Activated CD4-positive, alpha-beta T cell treated with anti-CD3 and anti-CD28 coated beads, Interleukin-2, amount 50 U/mL, for 48 hours (primary cell): ENCODE measurements at regions not wholly inside any gene's neighbourhood (a gene's known extent, or its start where the extent isn't known, plus 50 kb on each side); places are given as distances from the start of the nearest gene placed in this dataset.

Experiments used
- DNase-seq, 2 experiments: peaks; one replicate each; pipeline ENCODE4 v3.0.0-alpha.2; 2020

- no peak for DNase-seq
Observed at GRCh38 chr2:128768041-128768440, 449.4 kb upstream of the HS6ST1 start.

- no peak for DNase-seq
Observed at GRCh38 chr2:128769457-128770142, 450.9 kb upstream of the HS6ST1 start.

GRCh38 chr2:128770143-128771085, 451.7 kb upstream of the HS6ST1 start:
- no peak for DNase-seq

GRCh38 chr2:128771401-128771800, 452.7 kb upstream of the HS6ST1 start:
- no peak for DNase-seq

- no peak for DNase-seq
Observed at GRCh38 chr2:128772671-128773070, 454.0 kb upstream of the HS6ST1 start.

DNA sequence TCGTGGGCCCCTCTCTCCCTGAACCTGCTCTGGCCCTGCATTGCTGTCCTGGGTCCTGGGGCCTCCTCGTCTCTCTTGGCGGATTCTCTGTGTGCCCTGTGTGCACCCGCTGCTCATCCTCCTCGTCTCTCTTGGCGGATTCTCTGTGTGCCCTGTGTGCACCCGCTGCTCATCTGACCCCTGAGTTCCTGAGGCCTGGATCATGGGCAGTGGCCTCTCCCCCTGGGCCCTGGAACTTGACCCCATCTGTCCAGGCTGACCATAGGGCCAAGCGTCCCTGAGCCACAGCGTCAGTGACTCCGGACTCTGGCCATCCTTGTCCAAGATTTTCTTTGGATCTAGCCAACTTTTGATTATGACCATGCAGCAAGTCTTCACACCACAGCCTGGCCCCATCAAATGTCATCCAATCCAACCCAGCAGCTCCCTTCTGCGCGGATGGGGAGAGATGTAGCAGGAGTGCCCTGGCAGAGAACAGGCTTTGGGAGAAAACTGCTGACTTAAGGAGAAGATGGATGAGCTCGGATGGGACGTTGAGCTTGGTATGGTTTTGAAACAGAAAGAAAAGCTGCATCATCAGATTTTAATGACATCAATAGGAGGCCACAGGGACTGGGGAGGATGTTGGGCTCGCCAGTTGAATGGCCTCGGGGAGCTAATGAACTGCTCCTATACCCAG, 455.1 kb upstream of the HS6ST1 start:
- DNase-seq: no peak

DNA sequence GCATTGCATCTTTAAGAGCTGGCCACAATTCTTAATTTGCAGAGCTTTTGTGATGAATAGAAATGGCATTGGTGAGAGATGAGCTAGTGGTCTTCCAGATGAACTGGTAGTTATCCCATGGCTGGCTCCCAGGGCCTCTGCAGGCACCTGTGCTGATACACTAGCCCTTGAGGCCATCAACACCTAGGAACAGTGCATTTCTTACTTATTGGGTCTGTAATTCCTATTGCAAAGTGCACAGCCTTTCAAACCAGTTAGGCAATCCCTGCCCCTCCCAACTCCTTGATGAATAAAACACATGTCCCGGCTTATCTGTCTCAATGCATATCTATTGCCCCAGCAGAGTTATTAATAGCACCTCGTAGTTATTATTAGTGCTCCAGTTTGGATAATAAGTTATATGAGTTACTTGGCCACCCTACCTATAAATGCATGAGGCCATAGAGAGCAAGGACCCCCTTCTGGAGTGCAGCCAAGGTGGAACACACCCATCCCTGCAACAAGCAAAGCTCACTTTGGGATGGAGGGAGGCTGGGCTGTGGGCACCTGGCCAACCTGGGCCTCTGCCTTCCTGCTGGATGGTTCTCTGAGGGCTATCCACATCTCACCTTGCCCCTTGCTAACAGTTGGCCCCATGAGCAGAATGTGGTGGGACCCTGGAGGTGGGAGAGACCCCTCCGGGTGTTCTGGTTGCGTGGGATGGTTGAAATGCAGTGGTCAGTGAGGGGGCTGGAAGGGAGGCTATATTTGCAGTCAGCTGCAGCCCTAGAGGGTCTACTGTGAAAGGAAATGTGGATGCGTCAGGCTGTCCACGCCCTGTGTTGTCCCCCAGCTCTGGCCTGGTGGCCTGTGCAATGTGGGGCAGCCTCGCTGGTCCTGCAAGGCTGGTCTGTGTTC, 455.9 kb upstream of the HS6ST1 start:
- no peak for DNase-seq

GRCh38 chr2:128775217-128775913, 456.7 kb upstream of the HS6ST1 start:
- no peak for DNase-seq

DNA sequence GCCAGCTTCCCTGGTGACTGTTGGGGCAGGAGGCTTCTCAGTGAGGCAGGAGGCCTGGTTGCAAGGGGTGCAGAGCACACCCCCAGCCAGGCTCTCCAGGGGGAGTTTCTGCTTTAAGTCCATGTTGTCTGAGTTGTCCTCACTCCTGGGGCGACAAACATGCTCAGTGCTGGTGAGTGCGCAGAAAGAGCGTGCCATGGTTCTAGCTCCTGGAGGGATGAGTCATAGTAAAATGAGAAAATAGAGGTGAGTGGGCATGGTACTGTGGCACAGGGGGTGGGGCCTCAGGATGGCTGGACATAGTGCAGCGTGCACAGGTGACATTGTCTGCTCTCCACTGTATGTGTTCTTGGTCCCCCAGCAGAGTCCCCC, 457.2 kb upstream of the HS6ST1 start:
- DNase-seq: no peak

DNA sequence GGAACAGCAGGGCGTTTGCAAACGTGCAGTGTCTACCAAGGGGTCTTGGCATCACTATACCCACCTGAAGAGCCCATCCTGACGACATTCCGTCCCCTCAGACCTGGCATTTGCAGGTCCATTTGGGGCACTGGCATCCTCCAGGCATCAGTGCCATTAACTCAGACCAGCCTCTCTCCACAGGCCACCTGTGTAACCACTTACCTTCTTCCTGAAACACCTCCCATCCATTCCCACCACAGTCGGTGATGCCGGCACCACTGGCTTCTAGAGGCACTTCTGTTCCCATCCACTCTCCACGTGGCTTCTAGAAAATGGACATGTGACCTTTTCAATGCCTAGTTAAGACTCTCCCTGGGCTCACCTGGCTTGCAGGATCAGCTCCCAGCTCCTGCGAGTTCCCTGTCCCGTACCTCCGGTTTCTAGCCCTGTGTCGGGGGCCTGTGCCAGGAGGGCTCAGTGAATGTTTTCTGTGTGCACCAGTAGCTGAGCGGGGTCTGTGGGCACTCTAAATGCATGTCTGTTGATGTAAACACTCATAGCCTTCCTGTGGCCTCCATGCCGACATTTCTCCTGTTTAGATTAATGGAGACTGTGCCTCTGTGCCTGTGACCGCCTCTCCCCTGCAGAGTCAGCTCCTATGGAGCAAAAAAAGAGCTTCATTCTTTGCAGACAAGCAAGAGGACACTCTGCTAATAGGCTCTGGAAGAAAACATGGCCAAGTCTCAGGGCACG, 458.0 kb upstream of the HS6ST1 start:
- DNase-seq: no peak

DNA sequence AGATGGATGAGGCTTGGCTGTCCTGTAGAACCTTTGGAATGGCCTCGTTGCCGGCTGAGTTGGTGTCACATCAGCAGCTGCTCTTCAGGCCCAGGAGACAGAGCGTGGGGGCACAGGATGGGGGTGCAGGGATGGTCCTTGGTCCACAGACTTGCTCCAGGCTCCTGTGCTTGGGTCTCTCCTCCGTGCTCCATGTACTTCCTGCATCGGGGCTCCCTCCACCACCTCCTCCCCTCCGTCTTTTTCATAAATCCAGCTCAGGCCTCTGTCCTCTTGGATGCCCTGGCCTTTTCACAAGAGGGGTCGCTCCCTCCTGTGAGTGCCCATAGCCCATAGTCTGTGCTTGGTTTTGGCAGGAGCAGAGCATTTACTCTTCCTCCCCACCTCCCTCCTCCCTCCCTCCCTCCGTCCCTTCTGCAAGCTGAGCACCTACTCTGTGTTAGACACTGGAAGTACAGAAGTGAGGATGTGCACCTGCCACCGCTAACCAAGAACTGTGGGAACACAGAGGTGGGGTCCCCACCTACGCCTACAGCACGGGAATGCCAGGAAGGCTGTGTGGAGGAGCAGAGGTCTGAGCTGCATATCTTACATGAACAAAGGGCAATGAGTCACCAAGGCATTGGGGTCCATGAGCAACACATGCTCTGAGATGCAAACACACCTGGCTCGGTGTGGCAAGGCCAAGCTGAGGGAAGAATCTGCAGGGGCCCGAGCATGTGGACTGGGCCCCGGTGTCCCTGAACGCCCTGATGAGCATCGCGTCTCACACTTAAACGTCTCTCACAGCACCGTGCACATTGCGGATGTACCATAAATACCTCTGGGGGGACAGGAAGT, 458.7 kb upstream of the HS6ST1 start:
- DNase-seq: no peak

DNA sequence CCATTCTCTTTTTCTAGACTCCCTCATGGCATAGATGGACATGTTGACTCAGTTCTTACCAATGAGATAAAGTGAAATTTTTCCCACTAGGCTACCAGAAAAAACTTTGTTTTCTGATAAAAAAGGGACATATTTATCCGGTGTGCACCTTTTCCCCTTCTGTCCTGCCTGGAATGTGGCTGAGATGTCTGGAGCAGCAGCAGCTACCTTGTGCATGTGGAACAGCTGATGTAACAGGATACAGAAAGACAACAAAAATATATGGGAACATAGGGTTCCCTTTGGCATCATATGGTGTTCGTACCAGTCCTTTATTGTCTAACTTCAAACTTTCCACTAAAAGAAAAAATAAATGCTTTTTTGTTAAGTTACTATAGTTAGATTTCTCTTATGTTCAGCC, 460.2 kb upstream of the HS6ST1 start:
- DNase-seq: no peak

GRCh38 chr2:128779301-128780095, 460.8 kb upstream of the HS6ST1 start:
- DNase-seq: no peak

DNA sequence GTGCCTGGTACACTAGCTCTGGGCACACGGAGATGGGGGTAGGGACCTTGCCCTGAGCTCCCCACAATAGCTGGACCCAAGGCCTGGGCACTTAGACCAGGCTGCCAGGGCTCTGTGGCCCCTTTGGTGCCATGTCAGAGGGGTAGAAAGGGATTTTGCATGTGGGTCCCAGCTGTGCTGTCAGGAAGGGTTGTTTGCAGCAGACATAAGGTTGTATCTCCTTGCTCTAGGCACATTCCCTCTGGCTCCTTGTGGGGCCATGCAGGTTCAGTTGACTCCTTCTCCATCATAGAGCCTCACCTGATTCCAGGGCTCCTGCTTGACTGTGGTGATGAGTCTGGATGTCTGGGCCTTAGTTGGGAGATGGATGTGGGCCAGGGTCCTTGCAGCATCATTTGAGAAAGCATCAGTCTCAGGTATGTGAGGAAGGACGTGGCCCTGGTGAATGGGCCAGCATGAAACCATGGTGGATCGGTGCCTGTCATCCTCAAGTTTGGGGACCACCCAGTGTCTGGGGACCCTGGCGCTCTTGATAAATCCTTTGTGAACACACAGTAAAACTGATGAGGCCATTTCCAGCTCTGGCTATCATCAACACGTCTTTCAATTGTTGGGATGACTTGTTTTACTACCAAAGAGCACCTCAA, 461.9 kb upstream of the HS6ST1 start:
- no peak for DNase-seq

GRCh38 chr2:128781166-128781565, 462.5 kb upstream of the HS6ST1 start:
- DNase-seq: no peak

GRCh38 chr2:128781585-128782385, 463.1 kb upstream of the HS6ST1 start:
- DNase-seq: no peak

DNA sequence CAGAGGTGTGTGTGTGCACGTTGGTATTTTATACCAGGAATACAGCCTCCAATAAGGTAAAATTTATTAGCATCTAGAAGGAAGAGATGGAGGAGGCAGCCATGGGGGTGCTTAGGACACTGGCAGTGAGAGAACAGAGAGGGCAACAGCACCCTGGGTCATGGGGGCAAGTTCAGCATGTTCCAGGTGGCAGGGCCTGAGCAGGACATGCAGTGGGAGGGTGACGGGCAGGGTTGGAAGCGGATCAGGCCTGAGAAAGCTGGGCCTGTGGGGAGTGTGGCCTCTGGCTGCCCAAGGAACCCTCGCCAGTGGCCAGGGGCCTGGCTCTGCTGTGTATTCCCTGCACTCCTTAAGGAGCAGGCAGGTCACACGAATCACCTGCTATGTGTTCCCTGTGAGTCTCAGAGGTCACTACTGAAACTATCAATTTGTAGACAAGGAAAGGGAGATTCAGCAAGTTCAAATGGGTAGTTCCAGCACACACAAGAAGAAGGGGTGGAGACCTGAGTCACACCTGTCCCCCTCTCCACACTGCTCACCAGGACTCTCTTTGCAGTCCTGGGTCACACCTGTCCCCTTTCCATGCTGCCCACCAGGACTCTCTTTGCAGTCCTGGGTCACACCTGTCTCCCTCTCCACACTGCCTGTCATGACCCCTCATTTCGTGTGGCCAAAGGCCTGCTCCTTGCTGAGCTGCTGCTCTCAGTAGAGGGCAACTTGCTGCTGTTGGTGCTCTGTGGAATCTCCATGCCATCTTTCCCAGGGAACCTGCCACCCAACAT, 463.9 kb upstream of the HS6ST1 start:
- no peak for DNase-seq
